ENCODE measurements at regions not wholly inside any gene's neighbourhood (a gene's known extent, or its start where the extent isn't known, plus 50 kb on each side); places are given as distances from the start of the nearest gene placed in this dataset.

- Histone ChIP-seq H2AFZ (ENCODE audit: insufficient read depth, low read depth, low read length, poor library complexity, severe bottlenecking) (no peak overlapping the region), H3K27ac (ENCODE audit: low read length in 2 of 2) (no peak overlapping the region), H3K4me3 (ENCODE audit: control extremely low read depth in 1 of 5, extremely low read depth in 1 of 5, insufficient read depth in 1 of 5, low read depth in 2 of 5, low read length in 4 of 5) (no peak overlapping the region), H3K4me1 (ENCODE audit: control insufficient read depth in 2 of 2, insufficient read depth in 2 of 2, low read length in 2 of 2) (peaks cover 0 to 11% of the 10 kb centered on the region in 2 donors), H3K79me2 (ENCODE audit: control insufficient read depth, insufficient read depth, low read length) (no peaks in the 10 kb centered on the region), H4K20me1 (ENCODE audit: control insufficient read depth, insufficient read depth, low read length, poor library complexity, severe bottlenecking) (no peaks in the 10 kb centered on the region), H3K9me3 (ENCODE audit: control extremely low read depth in 1 of 3, control insufficient read depth in 2 of 3, insufficient read depth in 1 of 3, low read length in 2 of 3) (peaks cover 1 to 6% (median 6%) of the 10 kb centered on the region in 3 donors), H3K27me3 (replicated peaks in 1 of 4; ENCODE audit: control extremely low read depth in 1 of 4, control insufficient read depth in 3 of 4, insufficient read depth in 4 of 4, low read length in 3 of 4) (peaks cover 0 to 3% (median 0%) of the 10 kb centered on the region in 4 experiments), H3K4me2 (replicated peaks; ENCODE audit: low read depth, low read length, poor library complexity, severe bottlenecking) (no peak overlapping the region), H3K36me3 (replicated peaks in 1 of 2; ENCODE audit: control extremely low read depth in 1 of 2, control insufficient read depth in 1 of 2, extremely low read depth in 1 of 2, insufficient read depth in 2 of 2, low read length in 1 of 2) (no peaks in the 10 kb centered on the region), H3K9ac (ENCODE audit: low read length) (no peak overlapping the region)
- Mint-ChIP-seq H3K9me3 (ENCODE audit: insufficient read depth) (peaks cover 7% of the 10 kb centered on the region), H3K27me3 (peaks cover 16% of the 10 kb centered on the region), H3K4me3 (no peak overlapping the region), H3K27ac (no peak overlapping the region), H3K4me1 (peaks cover 15% of the 10 kb centered on the region)
- TF ChIP-seq EZH2 (IDR thresholded peaks at IDR 0.05; ENCODE audit: borderline replicate concordance, insufficient read depth, low read depth, low read length, poor library complexity, severe bottlenecking), result no peak
- DNase-seq, result no peak
- CTCF ChIA-PET, result no interaction called here
- POLR2A ChIA-PET, result no interaction called here
- intact Hi-C loops (cut with micrococcal nuclease), result no loop called here
- ATAC-seq (ENCODE audit: low read depth), result no peak
- 99% methylated on average over 16 of the region's 23 CpGs for WGBS (ENCODE audit: insufficient coverage)
Measured at GRCh38 chr5:60415443-60415842, 284.5 kb downstream of the DEPDC1B start.

DNA sequence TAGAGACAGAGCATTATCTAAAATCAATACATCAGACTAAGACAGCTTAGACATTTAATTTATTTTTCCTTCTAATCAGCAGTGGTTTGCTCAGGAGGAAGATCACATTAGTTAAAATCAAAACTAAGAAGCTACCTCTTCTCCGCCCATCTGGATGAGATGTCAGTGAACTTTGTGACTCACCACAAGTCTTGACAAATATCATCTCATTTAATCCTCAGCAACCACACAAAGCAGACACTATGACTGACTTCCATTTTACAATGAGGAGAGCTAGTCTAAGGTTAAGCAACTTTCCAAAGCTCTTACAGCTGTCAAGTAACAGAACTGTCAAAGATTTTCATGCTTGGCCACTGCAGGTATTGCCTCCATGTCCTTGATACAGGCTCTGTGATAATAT lies 289.5 kb downstream of the DEPDC1B start:
- Histone ChIP-seq H2AFZ (ENCODE audit: insufficient read depth, low read depth, low read length, poor library complexity, severe bottlenecking) (no peak overlapping the region), H3K4me3 (ENCODE audit: control extremely low read depth in 1 of 5, extremely low read depth in 1 of 5, insufficient read depth in 1 of 5, low read depth in 2 of 5, low read length in 4 of 5) (no peak overlapping the region), H3K27me3 (replicated peaks in 1 of 4; ENCODE audit: control extremely low read depth in 1 of 4, control insufficient read depth in 3 of 4, insufficient read depth in 4 of 4, low read length in 3 of 4) (no peaks in the 10 kb centered on the region), H3K27ac (ENCODE audit: low read length in 2 of 2) (no peak overlapping the region), H3K4me2 (replicated peaks; ENCODE audit: low read depth, low read length, poor library complexity, severe bottlenecking) (no peak overlapping the region), H4K20me1 (ENCODE audit: control insufficient read depth, insufficient read depth, low read length, poor library complexity, severe bottlenecking) (no peaks in the 10 kb centered on the region), H3K4me1 (ENCODE audit: control insufficient read depth in 2 of 2, insufficient read depth in 2 of 2, low read length in 2 of 2) (no peaks in the 10 kb centered on the region), H3K36me3 (replicated peaks in 1 of 2; ENCODE audit: control extremely low read depth in 1 of 2, control insufficient read depth in 1 of 2, extremely low read depth in 1 of 2, insufficient read depth in 2 of 2, low read length in 1 of 2) (no peaks in the 10 kb centered on the region), H3K9me3 (ENCODE audit: control extremely low read depth in 1 of 3, control insufficient read depth in 2 of 3, insufficient read depth in 1 of 3, low read length in 2 of 3) (peaks cover 0 to under 1% (median 0%) of the 10 kb centered on the region in 3 donors), H3K9ac (ENCODE audit: low read length) (no peak overlapping the region), H3K79me2 (ENCODE audit: control insufficient read depth, insufficient read depth, low read length) (no peaks in the 10 kb centered on the region)
- DNase-seq, result no peak
- no peak overlapping the region for H3K27ac Mint-ChIP-seq
- 100% methylated on average over 1 of the region's 1 CpG for WGBS (ENCODE audit: insufficient coverage)
- CTCF ChIA-PET, result no interaction called here
- no peak for ATAC-seq (ENCODE audit: low read depth)
- POLR2A ChIA-PET, result no interaction called here
- intact Hi-C loops (cut with micrococcal nuclease), result no loop called here
- H3K9me3 Mint-ChIP-seq (ENCODE audit: insufficient read depth), result no peaks in the 10 kb centered on the region
- H3K4me1 Mint-ChIP-seq, result no peaks in the 10 kb centered on the region
- no peak for TF ChIP-seq EZH2 (IDR thresholded peaks at IDR 0.05; ENCODE audit: borderline replicate concordance, insufficient read depth, low read depth, low read length, poor library complexity, severe bottlenecking)
- TF ChIP-seq, protein P1, sequence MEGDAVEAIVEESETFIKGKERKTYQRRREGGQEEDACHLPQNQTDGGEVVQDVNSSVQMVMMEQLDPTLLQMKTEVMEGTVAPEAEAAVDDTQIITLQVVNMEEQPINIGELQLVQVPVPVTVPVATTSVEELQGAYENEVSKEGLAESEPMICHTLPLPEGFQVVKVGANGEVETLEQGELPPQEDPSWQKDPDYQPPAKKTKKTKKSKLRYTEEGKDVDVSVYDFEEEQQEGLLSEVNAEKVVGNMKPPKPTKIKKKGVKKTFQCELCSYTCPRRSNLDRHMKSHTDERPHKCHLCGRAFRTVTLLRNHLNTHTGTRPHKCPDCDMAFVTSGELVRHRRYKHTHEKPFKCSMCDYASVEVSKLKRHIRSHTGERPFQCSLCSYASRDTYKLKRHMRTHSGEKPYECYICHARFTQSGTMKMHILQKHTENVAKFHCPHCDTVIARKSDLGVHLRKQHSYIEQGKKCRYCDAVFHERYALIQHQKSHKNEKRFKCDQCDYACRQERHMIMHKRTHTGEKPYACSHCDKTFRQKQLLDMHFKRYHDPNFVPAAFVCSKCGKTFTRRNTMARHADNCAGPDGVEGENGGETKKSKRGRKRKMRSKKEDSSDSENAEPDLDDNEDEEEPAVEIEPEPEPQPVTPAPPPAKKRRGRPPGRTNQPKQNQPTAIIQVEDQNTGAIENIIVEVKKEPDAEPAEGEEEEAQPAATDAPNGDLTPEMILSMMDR (IDR thresholded peaks at IDR 0.05), result no peak
- no peak overlapping the region for H3K4me3 Mint-ChIP-seq
- H3K27me3 Mint-ChIP-seq, result no peaks in the 10 kb centered on the region
